ENCODE measurements at regions not wholly inside any gene's neighbourhood (a gene's known extent, or its start where the extent isn't known, plus 50 kb on each side); places are given as distances from the start of the nearest gene placed in this dataset.

GRCh38 chr17:68704871-68705713 lies 103.9 kb upstream of the FAM20A start:
- TF ChIP-seq CTCF (conservative IDR thresholded peaks at IDR 0.05) (no peak), ZFX (IDR thresholded peaks at IDR 0.05) (no peak)
